HEK293 (cell line): ENCODE measurements at regions not wholly inside any gene's neighbourhood (a gene's known extent, or its start where the extent isn't known, plus 50 kb on each side); places are given as distances from the start of the nearest gene placed in this dataset.

Source experiments
- CTCF ChIA-PET: fragments of 350-600 bp; formaldehyde crosslinking; extraction: SDS; loops from one replicate; lab custom pipeline; 2021; ENCODE audit warnings: antibody characterized with exemption; lab: Yijun Ruan, JAX
- POLR2A ChIA-PET: fragments of 300-600 bp; formaldehyde crosslinking; extraction: SDS; loops from one replicate; lab custom pipeline; 2020; ENCODE audit warnings: antibody characterized with exemption, inconsistent platforms; lab: Yijun Ruan, JAX
- H3K27ac ChIP-seq: fragments of 200-500 bp; sonication (Bioruptor generic); 2 replicates; pipeline ENCODE4 v1.5.1; 2014; ENCODE audit warnings: low read depth, low read length, control low read depth, inconsistent platforms; ENCODE audit errors: extremely low read depth
- H3K36me3 ChIP-seq, 2 experiments: fragments of 200-500 bp in 1 of 2; sonication (Bioruptor generic) in 1 of 2; 1 replicate in 1 of 2; 2 replicates in 1 of 2; pipeline ENCODE4 v1.5.1; 2014 to 2017; ENCODE audit warnings: inconsistent platforms in 2 of 2, low read length in 2 of 2; ENCODE audit not compliant: control insufficient read depth in 2 of 2, insufficient read depth in 1 of 2
- H3K4me1 ChIP-seq: fragments of 200-500 bp; sonication (Bioruptor generic); 2 replicates; pipeline ENCODE4 v1.5.1; 2014; ENCODE audit warnings: mild to moderate bottlenecking, low read length, inconsistent platforms; ENCODE audit not compliant: control insufficient read depth, insufficient read depth
- H3K4me3 ChIP-seq: 2 replicates; pipeline ENCODE4 v1.5.1; 2011; ENCODE audit warnings: low read depth, mild to moderate bottlenecking, control low read depth, low read length, moderate library complexity
- H3K9me3 ChIP-seq: fragments of 200-500 bp; sonication (Bioruptor generic); 2 replicates; pipeline ENCODE4 v1.5.1; 2014; ENCODE audit warnings: low read depth, low read length, inconsistent platforms; ENCODE audit not compliant: control insufficient read depth, insufficient read depth
- BCL11A ChIP-seq: fragments of 450-650 bp; formaldehyde crosslinking; IDR thresholded peaks from 2 replicates; pipeline ENCODE4 v1.5.1; 2016; ENCODE audit warnings: low read depth, missing biosample characterization, missing genetic modification characterization
- GLIS2 ChIP-seq: fragments of 450-650 bp; formaldehyde crosslinking; IDR thresholded peaks from 2 replicates; pipeline ENCODE4 v1.5.1; 2016; ENCODE audit warnings: missing biosample characterization, missing genetic modification characterization
- RBAK ChIP-seq: fragments of 450-650 bp; formaldehyde crosslinking; IDR thresholded peaks from 2 replicates; pipeline ENCODE4 v1.5.1; 2016; ENCODE audit warnings: missing biosample characterization, missing genetic modification characterization
- YY1 ChIP-seq: fragments of 450-650 bp; formaldehyde crosslinking; IDR thresholded peaks from 2 replicates; pipeline ENCODE4 v1.5.1; 2018; ENCODE audit warnings: missing biosample characterization, missing genetic modification characterization
- ZBTB8A ChIP-seq: fragments of 450-650 bp; formaldehyde crosslinking; IDR thresholded peaks from 2 replicates; pipeline ENCODE4 v1.5.1; 2016; ENCODE audit warnings: missing biosample characterization, missing genetic modification characterization
- ZNF175 ChIP-seq: fragments of 450-650 bp; formaldehyde crosslinking; IDR thresholded peaks from 2 replicates; pipeline ENCODE4 v1.5.1; 2016; ENCODE audit warnings: missing biosample characterization, missing genetic modification characterization
- ZNF19 ChIP-seq: fragments of 450-650 bp; formaldehyde crosslinking; IDR thresholded peaks from 2 replicates; pipeline ENCODE4; 2016; ENCODE audit warnings: missing biosample characterization, missing genetic modification characterization, low read depth
- ZNF211 ChIP-seq: fragments of 450-650 bp; formaldehyde crosslinking; IDR thresholded peaks from 2 replicates; pipeline ENCODE4 v1.5.1; 2016; ENCODE audit warnings: low read depth, missing biosample characterization, missing genetic modification characterization
- ZNF223 ChIP-seq: fragments of 450-650 bp; formaldehyde crosslinking; IDR thresholded peaks from 2 replicates; pipeline ENCODE4 v1.5.1; 2016; ENCODE audit warnings: missing biosample characterization, missing genetic modification characterization
- ZNF341 ChIP-seq: fragments of 450-650 bp; formaldehyde crosslinking; IDR thresholded peaks from 2 replicates; pipeline ENCODE4; 2016; ENCODE audit warnings: low read depth, missing biosample characterization, missing genetic modification characterization
- ZNF426 ChIP-seq: fragments of 450-650 bp; formaldehyde crosslinking; IDR thresholded peaks from 2 replicates; pipeline ENCODE4 v1.5.1; 2017; ENCODE audit warnings: missing biosample characterization, missing genetic modification characterization, mild to moderate bottlenecking, inconsistent platforms, moderate library complexity
- ZNF529 ChIP-seq: fragments of 450-650 bp; formaldehyde crosslinking; IDR thresholded peaks from 2 replicates; pipeline ENCODE4 v1.5.1; 2017; ENCODE audit warnings: missing genetic modification characterization, missing biosample characterization; ENCODE audit not compliant: insufficient replicate concordance
- ZNF629 ChIP-seq: fragments of 450-650 bp; formaldehyde crosslinking; IDR thresholded peaks from 2 replicates; pipeline ENCODE4 v1.5.1; 2017; ENCODE audit warnings: missing biosample characterization, missing genetic modification characterization
- ZSCAN23 ChIP-seq: fragments of 450-650 bp; formaldehyde crosslinking; IDR thresholded peaks from 2 replicates; pipeline ENCODE4 v1.5.1; 2016; ENCODE audit warnings: missing biosample characterization, missing genetic modification characterization
- TF ChIP-seq, protein P1 (sequence below): fragments of 450-650 bp; formaldehyde crosslinking; IDR thresholded peaks from 2 replicates; pipeline ENCODE4 v1.5.1; 2016; ENCODE audit warnings: missing biosample characterization, missing genetic modification characterization
- TF ChIP-seq, protein P2 (sequence below): fragments of 450-650 bp; formaldehyde crosslinking; IDR thresholded peaks from 2 replicates; pipeline ENCODE4 v1.5.1; 2016; ENCODE audit warnings: missing biosample characterization, missing genetic modification characterization
- TF ChIP-seq, protein P3 (sequence below): fragments of 450-650 bp; formaldehyde crosslinking; IDR thresholded peaks from 2 replicates; pipeline ENCODE4 v1.5.1; 2016; ENCODE audit warnings: missing biosample characterization, missing genetic modification characterization, borderline replicate concordance
- TF ChIP-seq, protein P4 (sequence below): fragments of 450-650 bp; formaldehyde crosslinking; optimal IDR thresholded peaks from 2 replicates; pipeline ENCODE3; 2016; ENCODE audit warnings: missing biosample characterization, mild to moderate bottlenecking, missing genetic modification characterization

DNA sequence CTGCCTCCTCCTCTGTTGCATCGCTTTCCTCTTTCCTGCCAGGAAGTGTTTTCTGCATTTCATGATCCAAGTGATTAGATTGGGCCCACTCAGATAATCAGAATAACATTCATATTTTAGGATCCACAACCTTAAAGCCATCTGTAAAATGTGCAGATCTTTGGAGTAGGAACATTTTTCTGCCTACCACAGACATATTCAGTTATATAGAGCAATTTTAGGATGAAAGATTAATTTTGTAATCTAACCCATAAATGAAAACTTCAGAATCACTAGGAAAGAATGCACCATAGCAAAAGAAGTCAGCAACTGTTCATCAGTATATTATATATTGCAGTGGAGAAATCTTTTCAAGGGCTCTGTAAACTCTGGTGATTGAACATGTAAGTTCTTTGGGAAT is 659.9 kb upstream of the LUZP2 start:
- ChIA-PET CTCF (no interaction called here), POLR2A (no interaction called here)
- H3K4me3 ChIP-seq = no peak overlapping the region
- H3K36me3 ChIP-seq = no peaks in the 10 kb centered on the region
- TF ChIP-seq ZBTB8A (tag by site-specific recombination) = no peak
- TF ChIP-seq ZNF175 = no peak
- TF ChIP-seq RBAK (tag by site-specific recombination) = no peak
- TF ChIP-seq, protein P1, sequence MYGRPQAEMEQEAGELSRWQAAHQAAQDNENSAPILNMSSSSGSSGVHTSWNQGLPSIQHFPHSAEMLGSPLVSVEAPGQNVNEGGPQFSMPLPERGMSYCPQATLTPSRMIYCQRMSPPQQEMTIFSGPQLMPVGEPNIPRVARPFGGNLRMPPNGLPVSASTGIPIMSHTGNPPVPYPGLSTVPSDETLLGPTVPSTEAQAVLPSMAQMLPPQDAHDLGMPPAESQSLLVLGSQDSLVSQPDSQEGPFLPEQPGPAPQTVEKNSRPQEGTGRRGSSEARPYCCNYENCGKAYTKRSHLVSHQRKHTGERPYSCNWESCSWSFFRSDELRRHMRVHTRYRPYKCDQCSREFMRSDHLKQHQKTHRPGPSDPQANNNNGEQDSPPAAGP (tag by site-specific recombination) = no peak
- TF ChIP-seq ZNF341 (tag by site-specific recombination) = no peak
- no peak for TF ChIP-seq ZNF629
- TF ChIP-seq ZNF529 (tag by site-specific recombination) = no peak
- TF ChIP-seq, protein P2, sequence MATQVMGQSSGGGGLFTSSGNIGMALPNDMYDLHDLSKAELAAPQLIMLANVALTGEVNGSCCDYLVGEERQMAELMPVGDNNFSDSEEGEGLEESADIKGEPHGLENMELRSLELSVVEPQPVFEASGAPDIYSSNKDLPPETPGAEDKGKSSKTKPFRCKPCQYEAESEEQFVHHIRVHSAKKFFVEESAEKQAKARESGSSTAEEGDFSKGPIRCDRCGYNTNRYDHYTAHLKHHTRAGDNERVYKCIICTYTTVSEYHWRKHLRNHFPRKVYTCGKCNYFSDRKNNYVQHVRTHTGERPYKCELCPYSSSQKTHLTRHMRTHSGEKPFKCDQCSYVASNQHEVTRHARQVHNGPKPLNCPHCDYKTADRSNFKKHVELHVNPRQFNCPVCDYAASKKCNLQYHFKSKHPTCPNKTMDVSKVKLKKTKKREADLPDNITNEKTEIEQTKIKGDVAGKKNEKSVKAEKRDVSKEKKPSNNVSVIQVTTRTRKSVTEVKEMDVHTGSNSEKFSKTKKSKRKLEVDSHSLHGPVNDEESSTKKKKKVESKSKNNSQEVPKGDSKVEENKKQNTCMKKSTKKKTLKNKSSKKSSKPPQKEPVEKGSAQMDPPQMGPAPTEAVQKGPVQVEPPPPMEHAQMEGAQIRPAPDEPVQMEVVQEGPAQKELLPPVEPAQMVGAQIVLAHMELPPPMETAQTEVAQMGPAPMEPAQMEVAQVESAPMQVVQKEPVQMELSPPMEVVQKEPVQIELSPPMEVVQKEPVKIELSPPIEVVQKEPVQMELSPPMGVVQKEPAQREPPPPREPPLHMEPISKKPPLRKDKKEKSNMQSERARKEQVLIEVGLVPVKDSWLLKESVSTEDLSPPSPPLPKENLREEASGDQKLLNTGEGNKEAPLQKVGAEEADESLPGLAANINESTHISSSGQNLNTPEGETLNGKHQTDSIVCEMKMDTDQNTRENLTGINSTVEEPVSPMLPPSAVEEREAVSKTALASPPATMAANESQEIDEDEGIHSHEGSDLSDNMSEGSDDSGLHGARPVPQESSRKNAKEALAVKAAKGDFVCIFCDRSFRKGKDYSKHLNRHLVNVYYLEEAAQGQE (tag by site-specific recombination) = no peak
- no peak for TF ChIP-seq ZNF211 (tag by site-specific recombination)
- TF ChIP-seq ZNF223 (tag by site-specific recombination) = no peak
- TF ChIP-seq, protein P3, sequence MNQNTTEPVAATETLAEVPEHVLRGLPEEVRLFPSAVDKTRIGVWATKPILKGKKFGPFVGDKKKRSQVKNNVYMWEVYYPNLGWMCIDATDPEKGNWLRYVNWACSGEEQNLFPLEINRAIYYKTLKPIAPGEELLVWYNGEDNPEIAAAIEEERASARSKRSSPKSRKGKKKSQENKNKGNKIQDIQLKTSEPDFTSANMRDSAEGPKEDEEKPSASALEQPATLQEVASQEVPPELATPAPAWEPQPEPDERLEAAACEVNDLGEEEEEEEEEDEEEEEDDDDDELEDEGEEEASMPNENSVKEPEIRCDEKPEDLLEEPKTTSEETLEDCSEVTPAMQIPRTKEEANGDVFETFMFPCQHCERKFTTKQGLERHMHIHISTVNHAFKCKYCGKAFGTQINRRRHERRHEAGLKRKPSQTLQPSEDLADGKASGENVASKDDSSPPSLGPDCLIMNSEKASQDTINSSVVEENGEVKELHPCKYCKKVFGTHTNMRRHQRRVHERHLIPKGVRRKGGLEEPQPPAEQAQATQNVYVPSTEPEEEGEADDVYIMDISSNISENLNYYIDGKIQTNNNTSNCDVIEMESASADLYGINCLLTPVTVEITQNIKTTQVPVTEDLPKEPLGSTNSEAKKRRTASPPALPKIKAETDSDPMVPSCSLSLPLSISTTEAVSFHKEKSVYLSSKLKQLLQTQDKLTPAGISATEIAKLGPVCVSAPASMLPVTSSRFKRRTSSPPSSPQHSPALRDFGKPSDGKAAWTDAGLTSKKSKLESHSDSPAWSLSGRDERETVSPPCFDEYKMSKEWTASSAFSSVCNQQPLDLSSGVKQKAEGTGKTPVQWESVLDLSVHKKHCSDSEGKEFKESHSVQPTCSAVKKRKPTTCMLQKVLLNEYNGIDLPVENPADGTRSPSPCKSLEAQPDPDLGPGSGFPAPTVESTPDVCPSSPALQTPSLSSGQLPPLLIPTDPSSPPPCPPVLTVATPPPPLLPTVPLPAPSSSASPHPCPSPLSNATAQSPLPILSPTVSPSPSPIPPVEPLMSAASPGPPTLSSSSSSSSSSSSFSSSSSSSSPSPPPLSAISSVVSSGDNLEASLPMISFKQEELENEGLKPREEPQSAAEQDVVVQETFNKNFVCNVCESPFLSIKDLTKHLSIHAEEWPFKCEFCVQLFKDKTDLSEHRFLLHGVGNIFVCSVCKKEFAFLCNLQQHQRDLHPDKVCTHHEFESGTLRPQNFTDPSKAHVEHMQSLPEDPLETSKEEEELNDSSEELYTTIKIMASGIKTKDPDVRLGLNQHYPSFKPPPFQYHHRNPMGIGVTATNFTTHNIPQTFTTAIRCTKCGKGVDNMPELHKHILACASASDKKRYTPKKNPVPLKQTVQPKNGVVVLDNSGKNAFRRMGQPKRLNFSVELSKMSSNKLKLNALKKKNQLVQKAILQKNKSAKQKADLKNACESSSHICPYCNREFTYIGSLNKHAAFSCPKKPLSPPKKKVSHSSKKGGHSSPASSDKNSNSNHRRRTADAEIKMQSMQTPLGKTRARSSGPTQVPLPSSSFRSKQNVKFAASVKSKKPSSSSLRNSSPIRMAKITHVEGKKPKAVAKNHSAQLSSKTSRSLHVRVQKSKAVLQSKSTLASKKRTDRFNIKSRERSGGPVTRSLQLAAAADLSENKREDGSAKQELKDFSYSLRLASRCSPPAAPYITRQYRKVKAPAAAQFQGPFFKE = no peak
- TF ChIP-seq GLIS2 (tag by site-specific recombination) = no peak
- TF ChIP-seq ZSCAN23 (tag by site-specific recombination) = no peak
- TF ChIP-seq ZNF426 (tag by site-specific recombination) = no peak
- TF ChIP-seq YY1 = no peak
- TF ChIP-seq BCL11A (tag by site-specific recombination) = no peak
- no peak for TF ChIP-seq ZNF19 (tag by site-specific recombination)
- TF ChIP-seq, protein P4, sequence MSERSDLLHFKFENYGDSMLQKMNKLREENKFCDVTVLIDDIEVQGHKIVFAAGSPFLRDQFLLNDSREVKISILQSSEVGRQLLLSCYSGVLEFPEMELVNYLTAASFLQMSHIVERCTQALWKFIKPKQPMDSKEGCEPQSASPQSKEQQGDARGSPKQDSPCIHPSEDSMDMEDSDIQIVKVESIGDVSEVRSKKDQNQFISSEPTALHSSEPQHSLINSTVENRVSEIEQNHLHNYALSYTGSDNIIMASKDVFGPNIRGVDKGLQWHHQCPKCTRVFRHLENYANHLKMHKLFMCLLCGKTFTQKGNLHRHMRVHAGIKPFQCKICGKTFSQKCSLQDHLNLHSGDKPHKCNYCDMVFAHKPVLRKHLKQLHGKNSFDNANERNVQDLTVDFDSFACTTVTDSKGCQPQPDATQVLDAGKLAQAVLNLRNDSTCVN (tag by site-specific recombination) = no peak
- no peak overlapping the region for H3K27ac ChIP-seq
- no peaks in the 10 kb centered on the region for H3K4me1 ChIP-seq
- H3K9me3 ChIP-seq = no peaks in the 10 kb centered on the region
